ENCODE measurements at regions not wholly inside any gene's neighbourhood (a gene's known extent, or its start where the extent isn't known, plus 50 kb on each side); places are given as distances from the start of the nearest gene placed in this dataset.

- TF ChIP-seq CTCF (IDR thresholded peaks at IDR 0.05; ENCODE audit: low read depth, low read length), result no peak
- no peak for DNase-seq (ENCODE audit: extremely low read depth, low read depth)
Observed at GRCh38 chr5:92969191-92969780, 611.7 kb downstream of the NR2F1-AS1 start.

GRCh38 chr5:92963800-92964199 is 617.2 kb downstream of the NR2F1-AS1 start:
- no peak for TF ChIP-seq CTCF (IDR thresholded peaks at IDR 0.05; ENCODE audit: low read depth, low read length)
- no peak for DNase-seq (ENCODE audit: extremely low read depth, low read depth)

- TF ChIP-seq CTCF (IDR thresholded peaks at IDR 0.05; ENCODE audit: low read depth, low read length), result no peak
- DNase-seq (ENCODE audit: extremely low read depth, low read depth), result no peak
Observed at GRCh38 chr5:92962752-92963151, 618.3 kb downstream of the NR2F1-AS1 start.

GRCh38 chr5:92956886-92957285 is 624.1 kb downstream of the NR2F1-AS1 start:
- no peak for TF ChIP-seq CTCF (IDR thresholded peaks at IDR 0.05; ENCODE audit: low read depth, low read length)
- DNase-seq (ENCODE audit: extremely low read depth, low read depth), result no peak

- no peak for DNase-seq (ENCODE audit: extremely low read depth, low read depth)
- no peak for TF ChIP-seq CTCF (IDR thresholded peaks at IDR 0.05; ENCODE audit: low read depth, low read length)
Observed at GRCh38 chr5:92952243-92952642, 628.8 kb downstream of the NR2F1-AS1 start.

- TF ChIP-seq CTCF (IDR thresholded peaks at IDR 0.05; ENCODE audit: low read depth, low read length), result no peak
- DNase-seq (ENCODE audit: extremely low read depth, low read depth), result no peak
Observed at GRCh38 chr5:92951746-92952145, 629.3 kb downstream of the NR2F1-AS1 start.

- no peak for DNase-seq (ENCODE audit: extremely low read depth, low read depth)
- TF ChIP-seq CTCF (IDR thresholded peaks at IDR 0.05; ENCODE audit: low read depth, low read length), result no peak
Observed at GRCh38 chr5:92946546-92946945, 634.5 kb downstream of the NR2F1-AS1 start.
